SK-N-SH (cell line): ENCODE measurements at regions not wholly inside any gene's neighbourhood (a gene's known extent, or its start where the extent isn't known, plus 50 kb on each side); places are given as distances from the start of the nearest gene placed in this dataset.

Experiments used
- CTCF ChIA-PET: fragments of 300-600, 350-600 bp; formaldehyde crosslinking; extraction: SDS; loops from one replicate; lab custom pipeline; 2021; lab: Yijun Ruan, JAX
- POLR2A ChIA-PET: fragments of 350-600 bp; sonication (Branson Sonifier 250); formaldehyde crosslinking; extraction: SDS; loops from one replicate; lab custom pipeline; 2020; ENCODE audit warnings: antibody characterized with exemption, inconsistent platforms; lab: Yijun Ruan, JAX
- DNase-seq: peaks from one replicate; pipeline ENCODE4 v3.0.0; 2012
- H2AFZ ChIP-seq: fragments of 200-600 bp; sonication (generic); 2 replicates; pipeline ENCODE4 v1.8.1; 2016; ENCODE audit warnings: antibody characterized with exemption, mild to moderate bottlenecking, low read depth
- H3F3A ChIP-seq: fragments of 200-600 bp; sonication (generic); replicated peaks from 2 replicates; pipeline ENCODE3; 2016; ENCODE audit warnings: antibody characterized with exemption, mild to moderate bottlenecking; ENCODE audit not compliant: insufficient read depth
- H3K27ac ChIP-seq, 2 experiments: fragments of 200-500 bp in 1 of 2; fragments of 200-600 bp in 1 of 2; sonication (Bioruptor generic) in 1 of 2; sonication (generic), shearing (Covaris generic) in 1 of 2; 2 replicates each; pipeline versions ENCODE4 v1.5.1 to v1.6.1; 2014 to 2016; ENCODE audit warnings: low read depth in 2 of 2, inconsistent platforms in 1 of 2, low read length in 1 of 2, mild to moderate bottlenecking in 1 of 2, mixed read lengths in 1 of 2
- H3K27me3 ChIP-seq: fragments of 200-600 bp; sonication (generic), shearing (Covaris generic); 2 replicates; pipeline ENCODE4 v1.6.1; 2016; ENCODE audit warnings: mixed run types; ENCODE audit not compliant: insufficient read depth
- H3K36me3 ChIP-seq, 2 experiments: fragments of 200-500 bp in 1 of 2; fragments of 200-600 bp in 1 of 2; sonication (Bioruptor generic) in 1 of 2; sonication (generic) in 1 of 2; replicated peaks in 1 of 2; 2 replicates each; pipeline versions ENCODE3 to v1.5.1; 2014 to 2016; ENCODE audit warnings: low read length in 1 of 2, mild to moderate bottlenecking in 1 of 2; ENCODE audit not compliant: insufficient read depth in 2 of 2, control insufficient read depth in 1 of 2
- H3K4me1 ChIP-seq, 2 experiments: fragments of 200-500 bp in 1 of 2; fragments of 200-600 bp in 1 of 2; sonication (Bioruptor generic) in 1 of 2; sonication (generic), shearing (Covaris generic) in 1 of 2; 2 replicates each; pipeline versions ENCODE4 v1.5.1 to v1.6.1; 2014 to 2016; ENCODE audit warnings: low read depth in 1 of 2, low read length in 1 of 2, mixed run types in 1 of 2; ENCODE audit not compliant: insufficient read depth in 2 of 2, control insufficient read depth in 1 of 2
- H3K4me2 ChIP-seq: fragments of 200-600 bp; sonication (generic), shearing (Covaris generic); 2 replicates; pipeline ENCODE4 v1.6.1; 2017; ENCODE audit warnings: mixed run types
- H3K4me3 ChIP-seq, 2 experiments: fragments of 200-500 bp in 1 of 2; fragments of 200-600 bp in 1 of 2; sonication (Bioruptor generic) in 1 of 2; sonication (generic), shearing (Covaris generic) in 1 of 2; 2 replicates each; pipeline versions ENCODE4 v1.5.1 to v1.8.1; 2014 to 2016; ENCODE audit warnings: low read depth in 2 of 2, inconsistent platforms in 1 of 2, low read length in 1 of 2, mild to moderate bottlenecking in 1 of 2, mixed read lengths in 1 of 2, moderate library complexity in 1 of 2
- H3K79me2 ChIP-seq: fragments of 200-600 bp; sonication (generic); 2 replicates; pipeline ENCODE4 v1.8.1; 2017; ENCODE audit warnings: mild to moderate bottlenecking; ENCODE audit not compliant: insufficient read depth
- H3K9ac ChIP-seq: fragments of 200-600 bp; sonication (generic); 2 replicates; pipeline ENCODE4 v1.6.1; 2017; ENCODE audit warnings: mixed run types
- H3K9me2 ChIP-seq: fragments of 200-600 bp; sonication (generic); 2 replicates; pipeline ENCODE4 v1.6.1; 2017; ENCODE audit warnings: mixed run types
- H3K9me3 ChIP-seq: fragments of 200-600 bp; sonication (generic); 2 replicates; pipeline ENCODE4 v1.6.1; 2017; ENCODE audit warnings: mixed run types, mild to moderate bottlenecking, moderate library complexity
- H4K20me1 ChIP-seq: fragments of 200-600 bp; sonication (generic); 2 replicates; pipeline ENCODE4 v1.6.1; 2017; ENCODE audit warnings: mild to moderate bottlenecking, mixed run types; ENCODE audit not compliant: insufficient read depth
- CHD2 ChIP-seq: fragments of 150-350 bp; IDR thresholded peaks from 2 replicates; pipeline ENCODE4 v1.6.1; 2018; ENCODE audit warnings: low read length; ENCODE audit not compliant: partially characterized antibody
- FOXM1 ChIP-seq: IDR thresholded peaks from 2 replicates; pipeline ENCODE4 v1.4.0; 2012; ENCODE audit warnings: low read depth, mild to moderate bottlenecking
- GABPA ChIP-seq: IDR thresholded peaks from 2 replicates; pipeline ENCODE4 v1.4.0; 2012; ENCODE audit warnings: low read depth, mild to moderate bottlenecking
- IRF3 ChIP-seq: fragments of 150-350 bp; IDR thresholded peaks from 2 replicates; pipeline ENCODE4 v1.6.1; 2016; ENCODE audit warnings: mild to moderate bottlenecking, low read depth, low read length
- MEF2A ChIP-seq: IDR thresholded peaks from 2 replicates; pipeline ENCODE4 v1.4.0; 2012; ENCODE audit warnings: low read depth, borderline replicate concordance
- MXI1 ChIP-seq: IDR thresholded peaks from 2 replicates; pipeline ENCODE4 v1.6.1; 2012; ENCODE audit warnings: mild to moderate bottlenecking, low read depth, low read length, improper control_type of control experiment
- NFIC ChIP-seq: IDR thresholded peaks from 2 replicates; pipeline ENCODE4 v1.4.0; 2012; ENCODE audit warnings: borderline replicate concordance
- NRF1 ChIP-seq: IDR thresholded peaks from 2 replicates; pipeline ENCODE4 v1.6.1; 2012; ENCODE audit warnings: low read depth, mild to moderate bottlenecking, low read length
- POLR2AphosphoS5 ChIP-seq: IDR thresholded peaks from 2 replicates; pipeline ENCODE4 v1.6.1; 2012; ENCODE audit warnings: low read depth, low read length
- RAD21 ChIP-seq: IDR thresholded peaks from 2 replicates; pipeline ENCODE4 v1.6.1; 2012; ENCODE audit warnings: mild to moderate bottlenecking, low read length
- RCOR1 ChIP-seq: fragments of 150-350 bp; IDR thresholded peaks from 2 replicates; pipeline ENCODE4 v1.6.1; 2017; ENCODE audit warnings: antibody characterized with exemption, low read length
- REST ChIP-seq: IDR thresholded peaks from 2 replicates; pipeline ENCODE4 v1.6.1; 2012; ENCODE audit warnings: mild to moderate bottlenecking, low read depth, low read length, moderate library complexity
- RFX5 ChIP-seq: IDR thresholded peaks from 2 replicates; pipeline ENCODE4 v1.6.1; 2012; ENCODE audit warnings: mild to moderate bottlenecking, improper control_type of control experiment, low read length
- RXRA ChIP-seq: IDR thresholded peaks from 2 replicates; pipeline ENCODE4 v1.4.0; 2012; ENCODE audit warnings: low read depth, mild to moderate bottlenecking, borderline replicate concordance
- SMC3 ChIP-seq: IDR thresholded peaks from 2 replicates; pipeline ENCODE4 v1.6.1; 2012; ENCODE audit warnings: low read depth, low read length, improper control_type of control experiment
- TAF1 ChIP-seq: IDR thresholded peaks from 2 replicates; pipeline ENCODE4 v1.6.1; 2012; ENCODE audit warnings: low read depth, mild to moderate bottlenecking, low read length, moderate library complexity, borderline replicate concordance
- TCF12 ChIP-seq: IDR thresholded peaks from 2 replicates; pipeline ENCODE4 v1.4.0; 2012
- TEAD4 ChIP-seq: IDR thresholded peaks from 2 replicates; pipeline ENCODE4 v1.4.0; 2012; ENCODE audit warnings: mild to moderate bottlenecking, borderline replicate concordance; ENCODE audit not compliant: insufficient read depth
- USF1 ChIP-seq: IDR thresholded peaks from 2 replicates; pipeline ENCODE4 v1.4.0; 2012; ENCODE audit warnings: low read depth, borderline replicate concordance
- USF2 ChIP-seq: fragments of 150-350 bp; IDR thresholded peaks from 2 replicates; pipeline ENCODE4 v1.6.1; 2017; ENCODE audit warnings: antibody characterized with exemption, low read length, low read depth, borderline replicate concordance
- WGBS: methylation state at CpG from one replicate; pipeline ENCODE4 v1.1.6; 2017; ENCODE audit warnings: low lambda C conversion rate; 5-methylcytosine and 5-hydroxymethylcytosine counted together

- Histone ChIP-seq H3K4me1 (no peaks in the 10 kb centered on the region), H3K9ac (no peak overlapping the region), H3K79me2 (no peaks in the 10 kb centered on the region)
- no peak for TF ChIP-seq IRF3
- no peak for TF ChIP-seq RFX5
- TF ChIP-seq SMC3, result no peak
- TF ChIP-seq FOXM1, result no peak
- TF ChIP-seq REST, result no peak
- TF ChIP-seq GABPA, result no peak
- TF ChIP-seq RCOR1, result no peak
- no peak for TF ChIP-seq POLR2AphosphoS5
- no peak for TF ChIP-seq NRF1
- TF ChIP-seq CHD2, result no peak
- TF ChIP-seq TCF12, result no peak
- no peak for TF ChIP-seq TAF1
- TF ChIP-seq MEF2A, result no peak
- no peak for TF ChIP-seq USF2
- no peak for TF ChIP-seq NFIC
- TF ChIP-seq RXRA, result no peak
- no peak for TF ChIP-seq USF1
- no peak for TF ChIP-seq TEAD4
- no peak for TF ChIP-seq RAD21
- TF ChIP-seq MXI1, result no peak
- TF ChIP-seq, all 33 proteins: peak for 0
- no peak overlapping the region for H3K4me2 ChIP-seq
- peaks cover 0 to 7% of the 10 kb centered on the region in 2 experiments for H3K36me3 ChIP-seq
- H3K27me3 ChIP-seq, result no peaks in the 10 kb centered on the region
- peaks cover 13% of the 10 kb centered on the region; the same call in 1 of the 2 replicates for H3K9me3 ChIP-seq
- H2AFZ ChIP-seq, result no peak overlapping the region
- ChIA-PET CTCF (no interaction called here), POLR2A (no interaction called here)
- H3F3A ChIP-seq, result no peaks in the 10 kb centered on the region
- H3K9me2 ChIP-seq, result no peaks in the 10 kb centered on the region; the same call in 1 of the 2 replicates
- H3K4me3 ChIP-seq, result no peak overlapping the region
- H3K27ac ChIP-seq, result no peak overlapping the region
- no peaks in the 10 kb centered on the region for H4K20me1 ChIP-seq
- 86% methylated on average over 3 of the region's 3 CpGs for WGBS
- DNase-seq, result no peak
Observed at GRCh38 chr2:101540518-101540917, 65.6 kb upstream of the RFX8 start.
